GM12864 (cell line): ENCODE measurements at regions not wholly inside any gene's neighbourhood (a gene's known extent, or its start where the extent isn't known, plus 50 kb on each side); places are given as distances from the start of the nearest gene placed in this dataset.

Experiments
- DNase-seq: peaks from one replicate; pipeline ENCODE4 v3.0.0-alpha.2; 2011; ENCODE audit warnings: low read depth
- H3K4me3 ChIP-seq: 2 replicates; pipeline ENCODE4 v1.5.1; 2011; ENCODE audit warnings: mild to moderate bottlenecking, low read depth, low read length, control low read depth
- CTCF ChIP-seq: IDR thresholded peaks from 2 replicates; pipeline ENCODE4 v1.5.1; 2011; ENCODE audit warnings: low read depth, mild to moderate bottlenecking, moderate library complexity, low read length, control low read depth, inconsistent platforms; ENCODE audit errors: missing control alignments

DNA sequence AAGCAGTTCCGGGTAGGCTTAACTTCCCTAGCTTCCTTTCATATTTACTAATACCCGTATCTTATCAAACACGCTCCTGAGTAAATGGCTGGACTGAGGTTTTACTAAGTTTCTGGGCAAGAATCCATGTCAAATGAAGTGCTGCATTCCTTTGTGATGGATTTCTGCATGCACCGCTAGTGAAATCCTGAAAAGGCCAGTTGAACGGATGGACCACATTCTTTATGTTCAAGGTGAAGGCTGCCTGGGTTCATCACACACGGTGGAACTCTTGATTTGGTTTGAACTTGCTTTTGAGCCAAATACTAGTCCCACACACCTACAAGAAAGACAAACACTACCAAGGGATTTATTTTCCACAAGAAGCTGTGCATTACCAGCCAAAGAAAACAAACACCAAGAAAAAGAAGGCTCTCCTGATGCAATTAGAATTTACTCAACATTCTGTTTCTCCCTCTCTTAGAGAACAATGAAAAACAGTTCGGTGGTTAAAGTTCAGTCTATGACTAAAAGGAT, 255.0 kb upstream of the SEMA3C start:
- DNase-seq: no peak
- no peak overlapping the region for H3K4me3 ChIP-seq
- no peak for TF ChIP-seq CTCF

DNA sequence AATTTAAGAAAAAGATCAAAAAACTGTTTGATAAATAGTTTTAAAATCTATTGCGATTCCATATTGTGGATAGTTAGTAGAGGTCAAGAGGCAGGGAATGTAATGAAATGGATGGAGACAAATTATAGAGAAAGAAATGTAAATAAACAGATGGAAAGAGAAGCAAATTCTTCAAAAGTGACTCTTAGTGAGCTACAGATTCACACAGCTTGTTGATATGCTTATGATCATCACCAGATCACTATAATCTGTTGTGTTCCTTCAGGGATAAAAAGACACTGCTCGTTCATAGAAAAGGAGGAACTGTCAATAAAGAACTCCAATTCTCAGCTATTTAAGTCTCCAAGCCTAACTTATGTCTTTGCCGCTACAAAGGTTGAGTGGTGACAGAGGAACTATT, 251.4 kb upstream of the SEMA3C start:
- H3K4me3 ChIP-seq: no peak overlapping the region
- DNase-seq: no peak
- no peak for TF ChIP-seq CTCF

DNA sequence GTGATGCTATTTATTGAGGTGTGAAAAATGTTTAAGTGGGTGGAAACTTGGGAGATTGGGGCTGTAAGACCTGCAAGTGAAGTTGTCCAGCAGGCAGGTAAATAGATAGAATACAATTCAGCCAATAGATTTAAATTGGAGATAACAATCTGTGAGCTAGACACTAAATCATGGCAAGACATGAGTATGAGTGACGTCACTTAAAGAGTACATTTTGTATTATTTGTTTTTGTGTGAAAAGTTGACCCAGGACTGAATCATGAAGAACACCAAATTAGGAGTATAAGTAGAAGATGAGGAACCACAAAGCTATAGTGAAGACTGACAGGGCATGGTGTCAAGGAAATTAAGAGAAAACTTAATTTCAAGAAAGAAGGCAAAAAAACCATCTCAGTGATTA, 249.1 kb upstream of the SEMA3C start:
- DNase-seq: no peak
- TF ChIP-seq CTCF: no peak
- no peak overlapping the region for H3K4me3 ChIP-seq

- H3K4me3 ChIP-seq: no peak overlapping the region
- DNase-seq: no peak
- TF ChIP-seq CTCF: no peak
Measured at GRCh38 chr7:81165070-81165469, 246.2 kb upstream of the SEMA3C start.

DNA sequence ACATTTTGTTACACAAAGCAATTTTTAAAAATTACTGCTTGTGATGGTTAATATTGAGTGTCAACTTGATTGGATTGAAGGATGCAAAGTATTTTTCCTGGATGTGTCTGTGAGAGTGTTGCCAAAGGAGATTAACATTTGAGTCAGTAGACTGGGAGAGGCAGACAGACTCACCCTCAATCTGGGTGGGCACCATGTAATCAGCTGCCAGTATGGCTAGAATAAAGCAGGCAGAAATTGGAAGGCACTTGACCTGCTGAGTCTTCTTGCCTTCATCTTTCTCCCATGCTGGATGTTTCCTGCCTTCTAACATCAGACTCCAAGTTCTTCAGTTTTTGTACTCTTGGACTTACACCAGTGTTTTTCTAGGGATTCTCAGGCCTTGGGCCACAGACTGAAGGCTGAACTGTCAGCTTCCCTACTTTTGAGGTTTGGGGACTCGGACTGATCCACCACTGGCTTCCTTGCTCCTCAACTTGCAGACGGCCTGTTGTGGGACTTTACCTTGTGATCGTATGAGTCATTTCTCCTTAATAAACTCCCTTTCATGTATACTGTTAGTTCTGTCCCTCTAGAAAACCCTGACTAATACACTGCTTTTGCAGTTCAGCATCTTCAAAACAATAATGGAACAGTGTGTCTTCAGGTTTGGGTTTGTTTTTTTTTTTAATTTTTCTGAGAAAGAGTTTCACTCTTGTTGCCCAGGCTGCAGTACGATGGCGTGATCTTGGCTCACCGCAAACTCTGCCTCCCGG, 244.1 kb upstream of the SEMA3C start:
- no peak for TF ChIP-seq CTCF
- no peak overlapping the region for H3K4me3 ChIP-seq
- no peak for DNase-seq

DNA sequence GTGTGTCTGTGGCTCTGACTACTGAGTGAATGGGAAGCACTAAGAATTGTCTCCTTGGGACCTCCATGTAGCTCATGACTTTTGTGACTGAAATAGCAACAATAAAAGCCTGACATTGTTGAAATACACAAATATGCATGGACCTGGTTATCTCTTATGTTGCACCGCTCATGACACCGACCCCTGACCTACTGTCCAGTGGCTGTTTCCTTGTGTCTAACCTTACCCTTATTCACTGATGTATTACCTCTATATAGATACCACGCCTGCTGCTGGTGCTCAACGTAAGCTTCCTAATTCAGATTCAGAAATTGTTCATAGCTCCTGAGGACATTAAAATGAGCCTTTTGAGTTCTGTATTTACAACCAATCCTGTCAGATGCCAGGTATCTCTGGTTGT, 243.4 kb upstream of the SEMA3C start:
- H3K4me3 ChIP-seq: no peak overlapping the region
- no peak for TF ChIP-seq CTCF
- no peak for DNase-seq
